ENCODE measurements at regions not wholly inside any gene's neighbourhood (a gene's known extent, or its start where the extent isn't known, plus 50 kb on each side); places are given as distances from the start of the nearest gene placed in this dataset.

DNA sequence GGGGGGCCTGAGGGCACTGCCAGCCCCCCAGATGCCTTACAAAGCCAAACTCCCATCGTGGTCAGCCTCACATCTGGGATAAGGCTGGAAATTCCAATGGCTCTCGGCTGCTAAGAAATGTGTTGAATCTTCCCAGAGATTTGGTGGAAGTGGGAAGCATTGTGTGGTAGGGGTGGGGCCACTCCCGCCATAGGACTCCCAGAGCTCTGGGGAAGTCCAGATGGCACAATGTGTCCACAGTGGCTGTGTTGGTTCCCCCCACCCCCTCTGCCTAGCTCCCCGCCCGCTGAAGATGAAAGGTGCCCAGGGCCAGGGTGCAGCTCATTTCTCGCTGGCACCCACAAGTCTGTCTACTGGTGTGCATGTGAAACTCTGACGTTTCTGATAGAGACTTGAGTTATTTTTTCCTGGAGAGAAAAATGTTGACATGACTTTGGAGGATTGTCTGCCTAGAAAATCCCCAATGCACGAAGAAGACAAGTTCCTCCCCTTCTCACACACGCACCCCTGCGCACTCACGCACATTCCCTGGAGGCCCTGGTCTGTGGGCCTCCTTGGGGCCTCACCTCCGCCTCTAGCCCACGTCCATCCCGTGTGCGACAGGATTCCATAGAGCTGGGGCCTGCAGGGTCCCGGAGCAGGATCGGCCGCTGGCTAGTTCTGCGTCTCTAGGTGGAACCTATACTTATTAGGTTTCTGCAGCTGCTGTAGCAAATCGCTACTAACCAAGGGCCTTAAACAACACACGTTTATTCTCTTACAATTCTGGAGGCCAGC, 199.1 kb downstream of the ZFP36L2 start:
- H3K4me1 ChIP-seq (ENCODE audit: control insufficient read depth in 1 of 2, insufficient read depth in 2 of 2, low read length in 2 of 2): peaks cover 45 to 53% of the 10 kb centered on the region in 2 donors
- no peak overlapping the region for H3K4me3 ChIP-seq (ENCODE audit: low read depth in 1 of 2, low read length in 2 of 2)
- H3K36me3 ChIP-seq (ENCODE audit: control insufficient read depth in 1 of 2, insufficient read depth in 2 of 2, low read length in 2 of 2): no peaks in the 10 kb centered on the region
- no peaks in the 10 kb centered on the region for H3K9me3 ChIP-seq (ENCODE audit: control insufficient read depth in 1 of 2, low read length in 2 of 2)
- no peak overlapping the region for H3K9ac ChIP-seq (ENCODE audit: low read depth in 1 of 2, low read length in 2 of 2)
- H3K27ac ChIP-seq (ENCODE audit: low read depth, low read length): no peak overlapping the region
- no peaks in the 10 kb centered on the region for H3K27me3 ChIP-seq (ENCODE audit: control insufficient read depth in 1 of 2, insufficient read depth in 2 of 2, low read length in 2 of 2)

DNA sequence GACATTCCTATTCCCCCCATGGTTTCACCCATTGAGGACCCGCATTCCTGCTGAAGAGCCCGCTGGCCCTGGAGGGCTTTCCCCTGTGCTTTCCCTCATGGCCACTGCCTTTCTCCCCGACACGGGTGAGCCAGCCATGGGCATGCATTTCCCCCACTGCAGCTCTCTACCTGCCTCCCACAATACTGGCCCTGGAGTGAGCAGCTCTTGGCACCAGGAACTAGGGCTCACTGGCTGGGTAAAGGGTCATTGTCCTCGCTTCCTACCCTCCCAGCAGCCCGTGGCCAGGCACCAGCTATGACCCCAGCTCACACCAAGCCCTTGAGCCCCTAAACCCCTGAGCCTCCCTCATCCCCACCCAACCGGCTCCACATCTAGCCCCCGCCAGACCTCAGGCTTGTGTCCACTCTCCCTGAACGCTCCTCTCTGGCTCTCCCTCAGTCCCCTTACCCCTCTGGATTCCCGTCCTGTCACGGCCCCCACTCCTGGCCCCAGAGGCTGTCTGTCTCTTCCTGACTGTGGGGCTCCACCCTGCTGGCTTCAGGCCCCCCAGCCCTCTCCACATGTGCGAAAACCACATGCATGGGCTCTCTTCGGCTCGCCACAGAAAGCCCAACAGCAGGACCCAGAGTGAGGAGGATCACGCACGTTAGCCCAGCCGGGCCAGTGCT, 199.8 kb downstream of the ZFP36L2 start:
- peaks cover 40 to 45% of the 10 kb centered on the region in 2 donors for H3K4me1 ChIP-seq (ENCODE audit: control insufficient read depth in 1 of 2, insufficient read depth in 2 of 2, low read length in 2 of 2)
- H3K9ac ChIP-seq (ENCODE audit: low read depth in 1 of 2, low read length in 2 of 2): no peak overlapping the region
- no peak overlapping the region for H3K27ac ChIP-seq (ENCODE audit: low read depth, low read length)
- H3K4me3 ChIP-seq (ENCODE audit: low read depth in 1 of 2, low read length in 2 of 2): no peak overlapping the region
- H3K27me3 ChIP-seq (ENCODE audit: control insufficient read depth in 1 of 2, insufficient read depth in 2 of 2, low read length in 2 of 2): no peaks in the 10 kb centered on the region
- no peaks in the 10 kb centered on the region for H3K36me3 ChIP-seq (ENCODE audit: control insufficient read depth in 1 of 2, insufficient read depth in 2 of 2, low read length in 2 of 2)
- H3K9me3 ChIP-seq (ENCODE audit: control insufficient read depth in 1 of 2, low read length in 2 of 2): no peaks in the 10 kb centered on the region

DNA sequence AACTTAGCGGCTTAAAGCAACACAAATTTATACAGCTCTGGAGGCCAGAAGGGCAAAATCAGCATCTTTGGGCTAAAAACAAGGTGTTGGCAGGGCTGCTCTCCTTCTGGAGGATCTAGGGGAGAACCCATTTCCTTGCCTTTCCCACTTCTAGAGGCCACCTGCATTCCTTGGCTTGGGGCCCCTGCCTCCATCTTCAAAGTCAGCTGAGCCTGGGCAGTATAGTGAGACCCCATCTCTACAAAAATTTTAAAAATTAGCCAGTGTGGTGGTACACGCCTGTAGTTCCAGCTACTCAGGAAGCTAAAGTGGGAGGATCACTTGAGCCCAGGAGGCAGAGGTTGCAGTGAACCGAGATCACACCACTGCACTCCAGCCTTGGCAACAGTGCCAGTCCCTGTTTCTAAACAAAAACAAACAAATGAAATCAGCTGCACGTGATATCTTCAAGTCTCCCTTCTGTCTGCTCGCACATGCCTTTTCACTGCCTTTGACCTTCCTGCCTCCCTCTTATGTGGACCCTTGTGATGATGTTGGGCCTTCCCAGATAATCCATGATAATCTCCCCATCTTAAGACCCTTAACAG, 200.6 kb downstream of the ZFP36L2 start:
- Histone ChIP-seq H3K27ac (ENCODE audit: low read depth, low read length) (no peak overlapping the region), H3K4me3 (ENCODE audit: low read depth in 1 of 2, low read length in 2 of 2) (no peak overlapping the region), H3K9me3 (ENCODE audit: control insufficient read depth in 1 of 2, low read length in 2 of 2) (no peaks in the 10 kb centered on the region), H3K27me3 (ENCODE audit: control insufficient read depth in 1 of 2, insufficient read depth in 2 of 2, low read length in 2 of 2) (no peaks in the 10 kb centered on the region), H3K36me3 (ENCODE audit: control insufficient read depth in 1 of 2, insufficient read depth in 2 of 2, low read length in 2 of 2) (no peaks in the 10 kb centered on the region), H3K9ac (ENCODE audit: low read depth in 1 of 2, low read length in 2 of 2) (no peak overlapping the region), H3K4me1 (ENCODE audit: control insufficient read depth in 1 of 2, insufficient read depth in 2 of 2, low read length in 2 of 2) (peaks cover 39 to 45% of the 10 kb centered on the region in 2 donors)

DNA sequence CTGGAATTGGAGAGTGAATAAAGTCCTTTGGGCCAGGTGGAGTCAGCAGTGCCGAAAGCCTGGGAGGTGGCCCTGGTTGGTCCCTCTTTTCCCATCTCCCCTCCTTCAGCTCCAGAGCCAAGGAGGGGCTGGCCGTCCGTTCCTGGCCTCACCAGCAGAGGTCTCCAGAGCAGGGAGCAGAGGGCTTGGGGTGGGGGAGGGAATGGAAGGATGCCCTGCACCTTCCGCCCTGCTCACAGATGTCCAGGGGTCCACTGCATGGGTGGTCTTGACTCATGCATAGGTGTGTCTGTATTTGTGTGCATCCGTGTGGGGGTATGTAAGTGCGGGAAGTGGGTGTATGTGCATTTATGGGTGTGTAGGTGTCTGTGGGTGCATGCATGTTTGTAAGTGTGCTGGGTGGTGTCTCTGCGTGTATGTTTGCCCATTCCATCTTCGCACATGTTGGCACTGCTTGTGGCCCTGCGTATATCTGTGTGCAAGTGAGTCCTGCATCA, 201.8 kb downstream of the ZFP36L2 start:
- no peak overlapping the region for H3K4me3 ChIP-seq (ENCODE audit: low read depth in 1 of 2, low read length in 2 of 2)

DNA sequence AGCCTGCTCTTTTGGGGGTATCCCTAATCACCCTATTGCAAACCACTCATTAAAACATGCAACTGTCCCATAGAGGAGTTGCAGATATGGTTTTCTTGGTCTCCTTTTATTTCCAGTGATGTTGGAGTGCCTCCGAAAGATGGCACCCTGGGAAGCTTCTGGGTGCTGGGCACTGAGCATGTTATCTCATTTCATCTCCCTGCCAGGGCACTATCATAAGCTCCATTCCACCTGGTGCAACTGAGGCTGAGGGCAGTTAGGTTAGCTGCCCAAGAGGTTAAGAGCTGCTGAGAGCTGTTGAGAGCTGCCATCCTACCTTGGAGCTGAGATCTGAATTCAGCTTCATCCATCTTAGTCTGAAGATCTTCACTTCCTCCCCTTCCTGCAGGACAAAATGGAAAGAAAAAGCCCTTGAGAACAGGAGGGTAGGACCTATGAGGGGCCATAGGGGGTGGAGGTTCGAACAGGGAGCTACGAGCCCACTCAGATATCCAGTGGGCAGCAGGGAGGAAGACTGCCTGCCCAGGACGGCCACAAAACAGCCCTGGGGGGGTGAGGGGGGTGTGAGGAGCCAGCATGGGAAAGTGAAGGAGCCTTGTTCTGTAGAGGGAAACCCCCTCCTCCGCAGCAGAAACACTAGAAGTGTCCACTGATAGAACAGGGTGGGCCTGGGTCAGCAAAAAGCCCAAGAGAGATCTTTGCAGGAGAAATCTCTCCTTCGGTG, 202.5 kb downstream of the ZFP36L2 start:
- H3K9ac ChIP-seq (ENCODE audit: low read depth in 1 of 2, low read length in 2 of 2): no peak overlapping the region
- H3K27ac ChIP-seq (ENCODE audit: low read depth, low read length): no peak overlapping the region
- H3K4me3 ChIP-seq (ENCODE audit: low read depth in 1 of 2, low read length in 2 of 2): no peak overlapping the region

More for the DNA sequence above, 201.8 kb downstream of the ZFP36L2 start:
- H3K9me3 ChIP-seq (ENCODE audit: control insufficient read depth in 1 of 2, low read length in 2 of 2): peaks cover 5 to 7% of the 10 kb centered on the region in 2 donors
- H3K9ac ChIP-seq (ENCODE audit: low read depth in 1 of 2, low read length in 2 of 2): no peak overlapping the region
- H3K27ac ChIP-seq (ENCODE audit: low read depth, low read length): no peak overlapping the region
- H3K36me3 ChIP-seq (ENCODE audit: control insufficient read depth in 1 of 2, insufficient read depth in 2 of 2, low read length in 2 of 2): peaks cover 0 to 4% of the 10 kb centered on the region in 2 donors
- peaks cover 39 to 45% of the 10 kb centered on the region in 2 donors for H3K4me1 ChIP-seq (ENCODE audit: control insufficient read depth in 1 of 2, insufficient read depth in 2 of 2, low read length in 2 of 2)
- H3K27me3 ChIP-seq (ENCODE audit: control insufficient read depth in 1 of 2, insufficient read depth in 2 of 2, low read length in 2 of 2): no peaks in the 10 kb centered on the region

DNA sequence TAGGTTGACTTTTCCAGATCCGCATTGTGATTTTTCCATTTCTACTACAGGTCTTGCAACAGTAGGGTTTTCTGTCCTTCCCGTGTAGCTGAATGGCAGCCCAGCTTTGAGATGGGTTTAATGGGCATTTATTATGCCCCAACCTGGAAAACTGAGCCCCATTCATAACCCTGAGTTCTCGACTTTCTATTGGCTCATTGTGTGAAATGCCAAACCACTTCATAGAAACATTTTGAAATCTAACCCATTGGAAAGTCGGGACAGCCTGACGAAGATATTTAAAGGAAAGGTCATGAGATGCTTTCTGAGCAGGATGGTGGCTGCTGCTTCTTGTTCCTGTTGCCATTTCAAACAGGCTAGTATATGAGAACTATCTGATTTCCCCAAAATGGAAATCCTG, 203.5 kb downstream of the ZFP36L2 start:
- Histone ChIP-seq H3K9me3 (ENCODE audit: control insufficient read depth in 1 of 2, low read length in 2 of 2) (peaks cover 5 to 7% of the 10 kb centered on the region in 2 donors), H3K27ac (ENCODE audit: low read depth, low read length) (no peak overlapping the region), H3K36me3 (ENCODE audit: control insufficient read depth in 1 of 2, insufficient read depth in 2 of 2, low read length in 2 of 2) (peaks cover 0 to 4% of the 10 kb centered on the region in 2 donors), H3K4me3 (ENCODE audit: low read depth in 1 of 2, low read length in 2 of 2) (no peak overlapping the region), H3K27me3 (ENCODE audit: control insufficient read depth in 1 of 2, insufficient read depth in 2 of 2, low read length in 2 of 2) (no peaks in the 10 kb centered on the region), H3K9ac (ENCODE audit: low read depth in 1 of 2, low read length in 2 of 2) (no peak overlapping the region), H3K4me1 (ENCODE audit: control insufficient read depth in 1 of 2, insufficient read depth in 2 of 2, low read length in 2 of 2) (peaks cover 44 to 47% of the 10 kb centered on the region in 2 donors)

More for the DNA sequence above, 202.5 kb downstream of the ZFP36L2 start:
- H3K4me1 ChIP-seq (ENCODE audit: control insufficient read depth in 1 of 2, insufficient read depth in 2 of 2, low read length in 2 of 2): peaks cover 37 to 42% of the 10 kb centered on the region in 2 donors
- H3K9me3 ChIP-seq (ENCODE audit: control insufficient read depth in 1 of 2, low read length in 2 of 2): peaks cover 5 to 7% of the 10 kb centered on the region in 2 donors
- no peaks in the 10 kb centered on the region for H3K27me3 ChIP-seq (ENCODE audit: control insufficient read depth in 1 of 2, insufficient read depth in 2 of 2, low read length in 2 of 2)
- H3K36me3 ChIP-seq (ENCODE audit: control insufficient read depth in 1 of 2, insufficient read depth in 2 of 2, low read length in 2 of 2): peaks cover 0 to 4% of the 10 kb centered on the region in 2 donors

DNA sequence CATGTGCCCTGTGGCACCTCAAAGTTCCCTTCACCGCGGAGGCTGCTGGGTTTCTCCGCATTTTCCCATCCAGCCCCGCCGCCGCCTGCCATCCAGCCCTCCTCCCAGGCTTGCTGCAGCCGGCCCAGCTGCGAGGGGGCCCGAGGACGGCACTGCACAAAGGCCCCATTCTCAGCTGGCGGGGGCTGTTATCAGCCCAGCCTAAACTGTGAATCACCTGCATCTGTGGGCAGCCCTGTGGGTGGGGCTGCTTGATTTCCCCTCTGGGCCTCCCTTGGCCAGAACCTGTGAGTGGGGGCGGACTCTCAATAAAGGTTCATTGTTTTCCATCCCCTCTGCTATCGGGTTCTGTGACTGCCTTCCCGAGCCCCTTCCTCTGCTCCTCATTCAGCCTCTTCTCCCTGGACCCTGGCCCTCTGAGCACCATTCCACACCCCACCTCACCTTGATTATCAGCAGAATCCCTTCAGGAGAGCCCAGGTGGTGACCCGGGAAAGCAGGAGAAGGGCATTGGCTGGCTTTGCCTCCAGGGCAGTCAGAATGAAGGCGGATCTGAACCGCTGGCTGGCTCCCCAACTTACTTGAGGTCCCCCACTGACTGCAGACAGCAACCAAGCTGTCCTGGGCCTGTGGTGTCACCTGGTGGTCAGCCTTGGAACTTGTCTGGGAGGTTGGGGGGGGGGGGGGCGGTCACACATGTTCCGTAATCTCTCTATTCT, 204.5 kb downstream of the ZFP36L2 start:
- H3K9ac ChIP-seq (ENCODE audit: low read depth in 1 of 2, low read length in 2 of 2): no peak overlapping the region
- H3K27ac ChIP-seq (ENCODE audit: low read depth, low read length): no peak overlapping the region
- H3K36me3 ChIP-seq (ENCODE audit: control insufficient read depth in 1 of 2, insufficient read depth in 2 of 2, low read length in 2 of 2): peaks cover 0 to 4% of the 10 kb centered on the region in 2 donors
- peaks cover 5 to 7% of the 10 kb centered on the region in 2 donors for H3K9me3 ChIP-seq (ENCODE audit: control insufficient read depth in 1 of 2, low read length in 2 of 2)
- H3K4me3 ChIP-seq (ENCODE audit: low read depth in 1 of 2, low read length in 2 of 2): no peak overlapping the region
- no peaks in the 10 kb centered on the region for H3K27me3 ChIP-seq (ENCODE audit: control insufficient read depth in 1 of 2, insufficient read depth in 2 of 2, low read length in 2 of 2)
- peaks cover 38 to 41% of the 10 kb centered on the region in 2 donors for H3K4me1 ChIP-seq (ENCODE audit: control insufficient read depth in 1 of 2, insufficient read depth in 2 of 2, low read length in 2 of 2)

DNA sequence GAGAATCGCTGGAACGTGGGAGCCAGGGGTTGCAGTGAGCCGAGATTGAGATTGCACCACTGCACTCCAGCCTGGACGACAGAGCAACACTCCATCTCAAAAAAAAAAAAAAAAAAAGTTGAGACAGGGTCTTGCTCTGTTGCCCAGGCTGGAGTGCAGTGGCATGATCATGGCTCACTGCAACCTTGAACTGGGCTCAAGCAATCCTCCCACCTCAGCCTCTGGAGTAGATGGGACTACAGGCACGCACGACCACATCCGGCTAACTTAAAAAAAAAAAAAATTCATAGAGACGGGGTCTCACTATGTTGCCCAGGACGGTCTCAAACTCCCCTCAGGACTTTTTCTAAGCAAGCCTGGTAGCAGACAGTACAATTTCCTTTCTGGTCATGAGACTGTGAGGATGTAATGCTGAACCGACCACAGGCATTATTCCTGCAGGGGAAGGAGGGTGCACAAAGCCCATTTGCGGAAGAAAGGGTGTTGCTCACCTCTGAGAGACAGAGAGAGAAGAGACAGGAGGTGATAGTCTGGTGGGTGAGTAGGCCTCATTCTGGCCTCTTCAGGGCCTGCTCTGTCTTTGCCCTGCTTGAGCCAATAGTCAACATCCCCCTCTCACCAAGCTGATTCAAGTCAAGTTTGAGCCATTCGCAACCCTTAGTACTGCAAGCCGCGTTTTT, 205.3 kb downstream of the ZFP36L2 start:
- Histone ChIP-seq H3K36me3 (ENCODE audit: control insufficient read depth in 1 of 2, insufficient read depth in 2 of 2, low read length in 2 of 2) (peaks cover 0 to 4% of the 10 kb centered on the region in 2 donors), H3K9ac (ENCODE audit: low read depth in 1 of 2, low read length in 2 of 2) (no peak overlapping the region), H3K4me3 (ENCODE audit: low read depth in 1 of 2, low read length in 2 of 2) (no peak overlapping the region), H3K27ac (ENCODE audit: low read depth, low read length) (no peak overlapping the region), H3K4me1 (ENCODE audit: control insufficient read depth in 1 of 2, insufficient read depth in 2 of 2, low read length in 2 of 2) (peaks cover 31 to 33% of the 10 kb centered on the region in 2 donors), H3K9me3 (ENCODE audit: control insufficient read depth in 1 of 2, low read length in 2 of 2) (peaks cover 5 to 7% of the 10 kb centered on the region in 2 donors), H3K27me3 (ENCODE audit: control insufficient read depth in 1 of 2, insufficient read depth in 2 of 2, low read length in 2 of 2) (no peaks in the 10 kb centered on the region)

DNA sequence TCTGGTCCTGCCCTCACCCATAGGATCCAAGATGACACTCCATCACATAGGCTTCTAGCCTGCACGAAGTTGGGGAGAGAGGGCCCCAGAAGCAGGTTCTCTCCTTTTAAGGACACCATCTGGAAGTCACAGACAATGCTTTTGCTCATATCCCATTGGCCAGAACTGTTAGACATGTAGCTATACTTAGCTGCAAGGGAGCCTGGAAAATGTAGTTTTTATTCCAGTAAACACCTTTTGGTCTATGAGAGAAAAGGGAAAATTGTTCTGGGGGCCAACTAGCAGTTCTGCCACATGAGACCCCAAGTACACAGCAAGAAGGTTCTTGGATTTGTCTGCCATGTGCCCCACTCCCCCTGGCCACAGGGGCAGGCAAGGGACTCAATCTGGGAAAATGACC, 206.1 kb downstream of the ZFP36L2 start:
- Histone ChIP-seq H3K27ac (ENCODE audit: low read depth, low read length) (no peak overlapping the region), H3K27me3 (ENCODE audit: control insufficient read depth in 1 of 2, insufficient read depth in 2 of 2, low read length in 2 of 2) (no peaks in the 10 kb centered on the region), H3K9ac (ENCODE audit: low read depth in 1 of 2, low read length in 2 of 2) (no peak overlapping the region), H3K36me3 (ENCODE audit: control insufficient read depth in 1 of 2, insufficient read depth in 2 of 2, low read length in 2 of 2) (peaks cover 0 to 4% of the 10 kb centered on the region in 2 donors), H3K9me3 (ENCODE audit: control insufficient read depth in 1 of 2, low read length in 2 of 2) (peaks cover 5 to 7% of the 10 kb centered on the region in 2 donors), H3K4me3 (ENCODE audit: low read depth in 1 of 2, low read length in 2 of 2) (no peak overlapping the region), H3K4me1 (ENCODE audit: control insufficient read depth in 1 of 2, insufficient read depth in 2 of 2, low read length in 2 of 2) (peaks cover 27 to 30% of the 10 kb centered on the region in 2 donors)
